ENCODE measurements at regions not wholly inside any gene's neighbourhood (a gene's known extent, or its start where the extent isn't known, plus 50 kb on each side); places are given as distances from the start of the nearest gene placed in this dataset.
"Not testable (repeated sequence)": the region's sequence is repeated elsewhere in the genome, so short reads cannot be mapped to it uniquely, and the experiment has no call there.

DNA sequence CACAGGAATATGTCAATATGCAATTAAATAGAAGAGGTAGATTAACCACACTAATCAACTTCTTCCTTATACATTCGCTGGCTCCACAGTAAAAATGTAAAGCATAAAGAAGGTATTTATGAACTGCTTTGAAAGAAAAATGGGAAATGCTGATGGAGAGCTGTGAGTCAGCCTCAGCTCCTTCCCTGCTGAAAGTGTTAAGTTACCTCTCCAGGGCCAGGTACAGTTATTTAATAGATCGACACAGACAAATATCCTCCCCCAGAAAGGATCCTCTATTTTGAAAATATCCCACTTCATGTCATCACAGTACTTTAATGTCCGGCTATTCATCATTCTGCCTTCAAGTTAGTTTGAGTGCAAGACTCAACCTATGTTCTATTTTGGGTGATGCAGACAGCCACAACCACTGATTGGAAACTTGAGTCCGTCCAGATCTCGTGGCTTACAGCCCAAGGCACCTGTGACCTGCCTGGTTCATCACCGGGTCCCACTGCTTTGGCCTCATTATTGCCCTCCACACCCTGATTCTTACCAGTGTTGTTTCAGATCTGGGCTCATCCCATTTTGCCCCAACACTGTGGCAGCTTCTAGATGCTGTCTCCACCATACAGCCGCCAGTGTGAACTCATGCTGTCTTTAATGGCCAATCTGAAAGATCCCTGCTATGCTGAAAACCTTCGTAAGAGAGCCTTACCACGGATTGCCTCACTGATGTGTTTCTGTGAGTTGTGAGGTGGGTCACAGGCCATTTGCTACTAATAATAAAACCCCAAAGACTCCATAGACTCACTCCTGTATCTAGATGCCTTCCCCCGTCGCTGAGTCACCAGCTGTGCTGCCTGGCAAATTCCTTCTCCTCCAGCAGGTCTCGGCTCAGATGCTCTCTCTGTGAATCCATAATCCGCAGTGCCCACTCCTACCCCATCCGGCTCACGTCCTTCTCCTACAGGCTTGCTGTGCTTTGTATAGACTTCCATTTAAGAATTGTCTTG, 56.2 kb upstream of the DDAH1 start:
- not testable (repeated sequence) for DNase-seq (ENCODE audit: low spot score)

- not testable (repeated sequence) for DNase-seq (ENCODE audit: low spot score)
These were observed 57.5 kb upstream of the DDAH1 start for GRCh38 chr1:85522458-85522857.

DNA sequence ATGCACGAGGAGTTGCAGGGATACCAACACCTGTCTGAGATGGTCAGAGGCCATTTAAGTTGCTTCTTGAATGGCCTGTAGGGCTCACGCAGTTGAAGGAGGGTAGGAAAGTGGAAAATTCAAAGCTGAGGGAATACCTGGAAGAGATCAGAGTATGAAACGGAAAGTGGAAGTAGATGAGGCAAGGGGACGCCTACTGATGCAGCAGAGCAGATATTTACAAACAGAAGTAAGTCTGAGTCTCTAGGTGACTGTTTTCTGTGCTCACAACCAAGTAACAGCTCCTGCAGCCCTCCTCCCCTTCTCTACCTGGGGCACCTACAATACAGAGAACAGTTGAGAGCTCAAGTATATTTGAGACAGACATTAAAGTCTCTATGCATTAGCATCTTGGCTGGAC, 57.5 kb upstream of the CCN1 start:
- not testable (repeated sequence) for DNase-seq (ENCODE audit: low spot score)

GRCh38 chr1:85524281-85524886, 56.2 kb upstream of the CCN1 start:
- DNase-seq (ENCODE audit: low spot score), result not testable (repeated sequence)

DNA sequence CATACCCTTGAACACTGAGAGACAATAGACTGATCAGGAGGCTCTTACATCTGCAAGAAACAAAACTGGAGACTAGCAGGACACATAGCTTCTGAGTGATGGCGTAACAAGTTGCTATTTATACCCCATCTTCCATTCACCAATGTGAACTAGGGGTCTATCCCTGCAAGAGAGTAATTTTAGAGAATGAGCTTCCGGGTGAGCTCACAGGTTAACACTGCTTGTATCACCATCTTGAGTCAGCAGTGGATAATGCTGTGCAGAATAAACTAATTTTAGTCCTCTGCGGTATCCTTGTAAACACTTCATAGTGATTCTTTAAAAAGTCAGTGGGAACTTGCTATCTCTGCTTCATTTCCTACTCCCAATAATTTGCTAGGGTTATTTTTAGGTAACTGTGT, 55.0 kb upstream of the CCN1 start:
- not testable (repeated sequence) for DNase-seq (ENCODE audit: low spot score)

- DNase-seq (ENCODE audit: low spot score), result not testable (repeated sequence)
These were observed 54.3 kb upstream of the CCN1 start for GRCh38 chr1:85526216-85526615.

- peak; percentile 36 for DNase-seq (ENCODE audit: low spot score)
These were observed 53.4 kb upstream of the CCN1 start for GRCh38 chr1:85527145-85527544.

Data from pons (tissue), 1 donor.